ENCODE measurements at regions not wholly inside any gene's neighbourhood (a gene's known extent, or its start where the extent isn't known, plus 50 kb on each side); places are given as distances from the start of the nearest gene placed in this dataset.
A peak's percentile ranks its signal among the peaks of the same experiment; 100 is the strongest.

DNA sequence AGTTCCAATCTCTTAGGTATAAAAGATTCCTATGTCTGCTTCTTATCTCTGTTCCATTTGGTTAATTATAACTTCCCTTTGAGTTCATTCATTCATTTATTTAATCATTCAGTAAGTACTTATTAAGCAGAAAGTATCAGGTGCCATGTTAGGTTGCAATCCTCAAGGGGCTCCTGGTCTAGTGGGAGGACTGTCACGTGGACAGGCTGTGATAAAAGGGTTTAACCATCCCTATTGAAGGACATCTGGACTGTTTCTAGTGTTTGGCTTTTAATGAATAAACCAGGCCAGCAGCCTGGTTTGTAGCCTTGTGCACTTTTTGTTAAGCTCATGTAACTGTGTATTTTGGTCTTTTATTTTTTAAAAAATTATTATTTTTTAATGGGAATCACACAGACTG lies 162.1 kb upstream of the OGFRL1 start:
- DNase-seq, result no peak

DNA sequence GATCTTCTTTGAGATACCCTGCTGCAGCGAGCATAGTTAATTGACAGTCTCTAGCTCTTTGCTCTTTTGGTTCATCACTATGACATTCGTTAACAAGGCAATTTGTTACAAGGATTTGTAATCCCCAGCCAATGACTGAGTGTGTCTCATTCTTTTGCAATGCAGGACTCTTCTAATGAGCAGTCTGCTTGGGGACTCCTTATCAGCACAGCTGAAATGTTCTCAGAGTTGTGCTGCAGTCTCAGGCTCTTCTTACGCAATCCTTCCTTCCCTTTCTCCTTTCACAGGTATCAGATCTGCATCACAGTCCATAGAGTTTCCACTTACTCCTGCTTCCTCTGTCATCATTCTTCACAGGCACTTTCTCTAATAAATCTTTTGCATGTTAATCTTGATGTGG lies 161.2 kb upstream of the OGFRL1 start:
- no peak for DNase-seq

GRCh38 chr6:71130277-71130676 lies 158.3 kb upstream of the OGFRL1 start:
- DNase-seq, result no peak

DNA sequence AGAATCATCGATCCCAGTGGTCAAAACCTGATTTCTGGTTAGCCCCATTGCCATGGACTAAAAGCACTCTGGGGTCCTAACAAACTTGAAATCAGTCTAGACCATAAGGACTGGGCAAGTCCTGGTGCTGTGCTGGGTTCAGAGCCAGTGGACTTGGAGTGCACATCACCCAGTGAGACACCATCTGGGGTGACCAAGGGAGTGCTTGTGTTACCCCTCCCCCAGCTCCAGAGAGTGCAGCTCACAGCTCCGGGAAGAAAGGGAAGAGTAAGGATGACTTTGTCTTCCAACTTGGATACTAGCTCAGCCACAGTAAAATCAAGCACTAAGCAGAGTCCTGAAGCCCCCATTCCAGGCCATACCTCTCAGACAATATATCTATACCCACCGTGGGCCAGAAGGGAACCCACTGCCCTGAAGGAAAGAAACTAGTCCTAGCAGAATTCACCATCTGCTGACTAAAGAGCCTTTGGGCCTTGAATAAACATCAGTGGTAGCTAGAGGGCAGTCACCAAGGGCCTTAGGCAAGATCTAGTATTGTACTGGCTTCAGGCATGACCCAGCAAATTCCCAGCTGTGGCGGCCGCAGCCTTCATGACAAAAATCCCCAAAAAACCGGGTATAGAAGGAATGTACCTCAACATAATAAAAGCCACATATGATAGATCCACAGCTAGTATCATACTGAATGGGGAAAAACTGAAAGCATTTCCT lies 153.5 kb upstream of the OGFRL1 start:
- no peak for DNase-seq

- DNase-seq, result no peak
Observed at GRCh38 chr6:71137973-71138372, 150.6 kb upstream of the OGFRL1 start.

DNA sequence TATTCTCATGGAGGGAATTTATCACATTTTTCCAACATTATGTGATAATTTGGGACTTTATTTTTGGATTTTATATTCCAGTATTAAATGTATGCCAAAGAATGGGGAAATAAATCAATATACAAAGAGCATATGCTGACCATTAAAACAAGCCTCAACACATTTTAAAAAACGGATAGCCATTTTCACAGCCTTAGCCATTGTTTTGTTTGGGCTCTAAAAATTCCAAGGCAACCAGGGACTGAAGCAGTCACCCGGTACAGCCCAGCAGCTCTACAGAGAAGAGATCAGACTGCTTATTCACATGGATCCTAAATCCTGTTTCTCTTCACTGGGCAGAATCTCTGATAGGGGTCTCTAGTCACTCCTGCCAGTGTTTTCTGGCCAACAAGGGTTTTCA lies 150.2 kb upstream of the OGFRL1 start:
- DNase-seq, result no peak

- no peak for DNase-seq
Observed at GRCh38 chr6:71139249-71139648, 149.4 kb upstream of the OGFRL1 start.

- no peak for DNase-seq
Observed at GRCh38 chr6:71153755-71154325, 134.8 kb upstream of the OGFRL1 start.

DNA sequence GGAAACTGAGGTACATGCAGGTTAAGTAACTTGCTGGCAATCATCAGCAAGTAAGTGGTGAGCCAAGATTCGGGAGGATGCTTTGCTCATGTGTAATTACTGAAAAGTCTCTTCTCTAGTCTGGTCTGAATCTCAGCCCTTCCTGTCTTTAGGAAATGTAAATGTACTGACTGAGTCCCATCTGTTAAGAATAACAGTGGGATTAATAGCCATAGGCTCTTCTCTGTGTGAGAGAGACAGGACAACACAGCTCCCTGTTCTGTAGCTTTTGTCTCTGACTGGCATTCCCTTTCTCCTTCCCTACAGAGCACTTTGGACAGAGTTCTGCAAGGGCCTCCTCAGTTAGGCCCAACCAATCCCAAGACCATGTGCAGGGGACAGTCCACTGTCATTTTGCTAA lies 131.3 kb upstream of the OGFRL1 start:
- no peak for DNase-seq

GRCh38 chr6:71164890-71165289 lies 123.7 kb upstream of the OGFRL1 start:
- no peak for DNase-seq

DNA sequence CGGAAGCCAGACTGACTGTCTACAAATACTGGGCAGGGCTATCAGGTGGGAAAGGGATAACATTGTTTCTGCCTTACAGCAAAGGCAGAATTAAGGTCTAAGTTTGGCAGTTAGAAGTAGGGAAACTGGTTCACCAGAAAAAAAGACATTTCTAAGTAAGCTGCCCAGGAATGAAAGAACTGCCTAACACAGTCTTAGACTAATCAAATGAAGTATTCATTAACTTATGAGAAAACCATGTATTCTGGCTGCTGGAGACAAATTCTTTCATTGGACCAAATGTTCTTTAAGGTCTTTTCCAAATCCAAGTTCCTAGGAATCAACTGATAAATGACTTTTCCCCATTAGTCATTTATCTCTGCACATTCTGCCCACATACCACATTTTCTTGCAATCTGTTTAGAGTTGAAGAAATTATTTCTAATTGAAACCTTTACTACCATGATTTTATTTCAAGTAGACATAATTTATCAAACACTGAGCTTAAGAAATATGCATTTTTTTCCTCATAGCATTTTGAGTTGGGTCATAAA lies 120.3 kb upstream of the OGFRL1 start:
- DNase-seq, result no peak

DNA sequence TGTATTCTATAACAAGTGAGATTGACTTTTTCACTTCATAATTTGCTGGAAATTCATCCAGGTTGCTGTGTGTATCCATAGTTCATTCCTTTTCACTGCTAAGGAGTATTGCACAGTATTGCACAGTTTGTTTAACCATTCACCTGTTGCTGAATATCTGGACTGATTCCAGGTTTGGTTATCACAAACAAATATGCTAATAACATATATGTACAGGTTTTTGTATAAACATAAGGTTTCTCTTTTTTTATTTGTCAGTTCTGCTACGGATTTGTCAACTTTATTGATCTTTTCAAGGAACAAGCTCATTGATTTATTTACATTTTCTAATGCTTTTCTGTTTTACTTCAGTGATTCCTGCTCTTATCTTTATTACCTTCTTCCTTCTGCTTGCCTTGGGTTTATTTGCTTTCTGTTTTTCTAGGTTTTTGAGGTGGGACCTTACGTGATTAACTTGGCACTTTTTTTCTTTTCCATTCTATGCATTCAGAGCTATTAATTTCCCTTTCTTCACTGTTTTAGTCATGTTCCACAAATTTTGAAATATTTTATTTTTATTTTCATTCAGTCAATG lies 117.0 kb upstream of the OGFRL1 start:
- no peak for DNase-seq

DNA sequence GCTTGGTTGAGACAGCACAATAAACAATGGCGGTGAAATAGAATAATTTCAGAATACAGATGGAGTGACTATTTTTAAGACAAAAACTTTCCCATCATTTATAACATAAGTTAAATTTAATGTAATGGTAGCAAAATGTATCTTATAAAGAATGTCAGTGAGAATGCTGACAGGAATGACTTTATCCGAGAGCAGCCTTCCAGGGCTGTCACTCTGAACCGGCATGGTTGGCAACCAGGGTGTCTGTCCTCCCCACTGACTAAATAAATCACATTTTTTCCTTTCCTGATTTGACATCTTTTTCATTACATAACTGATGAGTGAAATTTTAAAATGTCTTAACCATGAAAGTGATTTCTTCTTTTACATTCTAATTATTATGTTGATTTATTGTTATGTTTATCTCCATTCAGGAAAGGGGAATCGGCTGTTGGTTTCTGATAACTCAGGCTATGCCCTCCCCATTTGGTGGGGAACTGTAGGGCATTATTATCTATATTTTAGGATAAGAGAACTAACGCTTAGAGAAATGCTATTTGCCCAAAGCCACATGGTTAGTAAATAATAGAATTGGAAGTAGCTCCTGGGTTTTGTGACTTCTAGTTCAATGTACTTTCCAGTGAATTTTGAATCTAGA lies 109.2 kb upstream of the OGFRL1 start:
- peak; percentile 12 for DNase-seq

DNA sequence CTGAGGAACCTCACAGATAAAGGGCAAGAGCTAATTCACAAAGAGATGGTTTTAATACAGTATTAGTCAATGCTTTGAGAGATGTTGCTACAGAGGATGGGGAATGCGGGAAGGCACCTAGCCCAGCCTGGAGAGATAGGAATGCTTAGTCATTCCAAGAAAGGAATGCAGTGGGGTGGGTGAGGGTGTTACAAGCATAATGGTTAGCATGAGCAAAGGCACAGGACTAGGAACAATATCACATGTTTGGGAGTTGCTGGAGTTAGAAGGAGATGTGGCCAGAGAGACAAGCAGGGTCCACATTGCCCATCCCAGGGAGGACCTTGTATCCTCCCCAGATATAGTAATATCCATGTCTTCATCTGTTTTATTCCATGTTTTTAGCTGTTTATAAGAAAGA lies 107.0 kb upstream of the OGFRL1 start:
- no peak for DNase-seq

DNA sequence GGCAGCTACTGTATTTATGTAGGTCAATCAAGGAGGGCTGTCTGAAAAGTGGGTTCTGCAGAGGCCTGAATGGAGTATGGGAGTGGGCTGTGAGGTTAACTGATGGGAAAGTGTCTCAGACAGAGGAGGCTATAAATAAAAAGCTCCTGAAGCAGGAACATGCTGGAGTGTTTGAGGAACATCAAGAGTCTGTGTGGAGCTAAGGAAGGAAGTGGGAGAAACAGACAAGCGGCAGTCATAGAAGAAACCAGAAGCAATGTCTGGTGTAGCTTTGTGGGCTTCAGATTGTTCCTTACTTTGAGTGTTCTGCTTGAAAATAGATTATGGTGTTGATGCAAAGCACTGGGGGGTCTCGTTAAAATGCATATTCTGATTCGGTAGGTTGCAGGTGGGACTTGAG lies 101.5 kb upstream of the OGFRL1 start:
- DNase-seq, result no peak

GRCh38 chr6:71190809-71191208 lies 97.8 kb upstream of the OGFRL1 start:
- peak; percentile 69 for DNase-seq

DNA sequence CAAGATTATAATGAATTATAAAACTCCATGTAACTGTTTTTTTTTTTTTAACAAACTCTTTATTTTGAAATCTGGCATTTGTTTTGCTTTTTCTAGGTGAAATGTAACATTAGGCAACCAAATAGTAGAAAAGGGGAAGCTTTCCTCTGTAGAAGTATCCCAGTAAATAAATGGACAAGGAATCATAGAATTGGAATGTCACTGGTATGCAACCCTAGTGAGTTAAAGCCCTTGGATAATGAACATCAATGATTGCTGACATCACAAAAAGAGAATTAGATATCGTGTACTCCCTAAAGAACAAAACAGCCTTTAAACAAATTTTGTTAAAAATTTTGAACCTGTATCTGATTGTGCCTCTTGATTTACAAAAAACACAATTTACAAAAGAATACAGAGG lies 93.9 kb upstream of the OGFRL1 start:
- DNase-seq, result no peak

GRCh38 chr6:71197267-71197666 lies 91.3 kb upstream of the OGFRL1 start:
- no peak for DNase-seq

GRCh38 chr6:71197780-71198179 lies 90.8 kb upstream of the OGFRL1 start:
- DNase-seq, result peak; percentile 9

DNA sequence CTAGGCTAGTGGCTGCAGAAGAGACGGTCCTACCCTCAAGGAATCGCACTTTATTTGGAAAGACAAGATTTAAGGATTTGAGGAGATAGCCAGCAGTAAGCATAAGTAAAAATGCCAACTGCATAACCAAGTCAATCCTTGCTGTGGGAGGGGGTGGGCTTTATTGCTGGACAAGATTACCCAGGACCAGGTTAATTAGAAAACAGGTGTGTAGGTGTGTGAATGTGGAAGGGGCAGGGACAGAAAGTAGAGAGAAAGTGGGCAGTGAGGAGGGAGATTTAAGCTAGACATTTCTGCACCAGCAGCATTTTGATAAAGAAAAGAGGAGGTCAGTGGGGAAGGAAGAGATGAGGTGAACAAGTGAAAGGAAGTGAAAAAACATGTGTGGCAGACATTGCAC lies 89.7 kb upstream of the OGFRL1 start:
- no peak for DNase-seq

DNA sequence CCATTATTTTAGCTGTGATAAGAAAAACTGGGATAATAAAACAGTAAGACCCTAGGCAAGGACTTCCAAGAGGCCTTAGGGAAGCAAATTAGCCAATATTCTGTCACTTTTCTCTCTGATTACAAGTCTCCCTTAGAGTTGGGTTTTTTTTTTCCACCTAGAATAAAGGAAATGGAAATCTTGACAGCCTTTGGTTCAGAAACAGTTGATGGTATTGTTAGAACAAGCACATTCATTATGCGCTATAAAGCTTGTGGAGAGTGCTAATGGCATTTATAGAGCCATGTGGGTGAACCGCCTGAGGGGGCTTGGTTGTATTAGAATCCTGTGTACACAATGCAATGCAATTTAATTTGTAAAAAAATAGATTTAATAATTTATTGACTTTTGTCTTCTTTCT lies 88.9 kb upstream of the OGFRL1 start:
- no peak for DNase-seq

- DNase-seq, result no peak
Observed at GRCh38 chr6:71203206-71203605, 85.4 kb upstream of the OGFRL1 start.

DNA sequence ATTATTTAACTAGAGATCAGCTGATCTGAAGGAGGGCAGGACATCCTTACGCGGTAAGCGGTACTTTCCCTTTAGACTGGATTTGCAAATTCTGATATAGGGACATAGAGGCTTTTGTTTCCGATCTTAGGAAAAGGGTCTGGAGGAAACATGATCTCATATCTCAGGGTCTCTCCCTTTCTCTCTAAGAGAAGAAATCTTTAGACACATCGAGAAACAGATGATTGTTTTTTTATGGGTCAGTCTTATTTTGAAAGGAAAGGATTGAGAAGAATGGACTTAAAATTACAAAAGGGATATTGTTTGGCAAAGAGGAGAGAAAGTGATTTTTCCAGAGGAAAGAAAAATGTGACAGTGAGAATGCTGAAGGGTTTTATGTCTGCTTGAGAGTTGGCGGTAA lies 83.9 kb upstream of the OGFRL1 start:
- DNase-seq, result no peak

DNA sequence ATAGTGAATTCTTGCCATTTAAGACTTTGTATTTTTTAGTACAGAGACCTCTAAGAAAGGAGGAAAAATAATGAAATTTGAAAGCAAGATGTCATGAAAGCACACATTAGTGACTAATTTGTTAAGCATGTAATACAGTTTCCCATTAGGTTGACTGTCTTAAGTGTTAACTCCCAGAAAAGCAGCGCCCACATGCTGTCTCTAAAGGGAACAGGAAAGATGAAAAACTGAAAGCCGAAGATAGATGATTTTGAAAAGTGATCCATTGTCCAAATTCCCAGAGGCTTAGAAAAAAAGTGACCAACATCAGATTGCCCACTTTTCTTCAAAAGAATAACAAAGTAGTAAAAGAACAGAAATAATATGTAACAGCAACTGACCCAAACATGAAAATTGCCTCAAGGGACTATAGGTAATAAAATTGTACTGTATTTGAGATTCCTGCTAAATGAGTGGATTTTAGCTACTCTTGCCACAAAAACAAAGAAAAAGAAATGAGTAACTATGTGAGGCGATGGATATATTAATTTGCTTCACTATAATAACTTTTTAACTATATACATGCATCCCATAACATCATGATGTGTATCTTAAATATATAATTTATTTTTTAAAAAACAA lies 83.2 kb upstream of the OGFRL1 start:
- DNase-seq, result no peak
